ENCODE measurements at regions not wholly inside any gene's neighbourhood (a gene's known extent, or its start where the extent isn't known, plus 50 kb on each side); places are given as distances from the start of the nearest gene placed in this dataset.

GRCh38 chr21:38875694-38876492, 70.2 kb downstream of the ETS2 start:
- no peaks in the 10 kb centered on the region for H3K27me3 ChIP-seq (ENCODE audit: control insufficient read depth, insufficient read depth, low read length)
- no peak overlapping the region for H3K4me3 ChIP-seq (ENCODE audit: low read depth, low read length)
- H3K36me3 ChIP-seq (ENCODE audit: control insufficient read depth, insufficient read depth, low read length), result no peaks in the 10 kb centered on the region
- no peak overlapping the region for H3K27ac ChIP-seq (ENCODE audit: low read depth, low read length)
- no peaks in the 10 kb centered on the region for H3K4me1 ChIP-seq (ENCODE audit: control insufficient read depth, insufficient read depth, low read length)
- no peak overlapping the region for H3K9ac ChIP-seq (ENCODE audit: low read length)
- H3K9me3 ChIP-seq (ENCODE audit: control insufficient read depth, insufficient read depth, low read depth, low read length), result peaks cover 8% of the 10 kb centered on the region; the same call in 1 of the 2 replicates
